K562 (cell line): ENCODE measurements at regions not wholly inside any gene's neighbourhood (a gene's known extent, or its start where the extent isn't known, plus 50 kb on each side); places are given as distances from the start of the nearest gene placed in this dataset.

ENCODE experiments used
- ATAC-seq: fragments of 200-7000 bp; cut with Tn5 transposase; 3 replicates; pipeline ENCODE4 v1.9.1; 2020; ENCODE audit warnings: moderate library complexity
- BruUV-seq: library from RNA; stranded (reverse); fragments of 400-500 nt; replicated peaks from 2 replicates; lab custom pipeline; 2021; lab: Mats Ljungman, UMichigan
- CTCF ChIA-PET: fragments of 300-600 bp; formaldehyde crosslinking; extraction: SDS; loops from one replicate; lab custom pipeline; 2021; ENCODE audit warnings: low intra/inter-chr PET ratio; lab: Yijun Ruan, JAX
- POLR2A ChIA-PET: fragments of 300-600, 350-650 bp; sonication (Branson Sonifier 250); formaldehyde crosslinking; extraction: SDS; loops from one replicate; lab custom pipeline; 2021; ENCODE audit warnings: antibody characterized with exemption, inconsistent platforms; lab: Yijun Ruan, JAX
- DNase-seq, 4 experiments: peaks; one replicate each; pipeline versions ENCODE4 v3.0.0 to v3.0.0-alpha.2; 2011 to 2018; ENCODE audit warnings: low spot score in 3 of 4, mixed read lengths in 3 of 4; ENCODE audit errors: extremely low read depth in 1 of 4
- FAIRE-seq: peaks from 2 replicates; lab custom pipeline; 2011; peaks lifted over from hg19 to GRCh38; lab: Jason Lieb, UNC
- H2AFZ ChIP-seq: 2 replicates; pipeline ENCODE4 v1.6.0; 2011; ENCODE audit warnings: low read depth, low read length, control low read depth, inconsistent platforms
- H3K27ac ChIP-seq: fragments of 200-600 bp; 3 replicates; pipeline ENCODE4 v1.8.0; 2011; ENCODE audit warnings: low read depth, mild to moderate bottlenecking, control low read depth, inconsistent platforms, low read length, moderate library complexity, mixed read lengths; ENCODE audit errors: extremely low read depth
- H3K27me3 ChIP-seq, 2 experiments: fragments of 300-600 bp in 1 of 2; 2 replicates in 1 of 2; 3 replicates in 1 of 2; pipeline versions ENCODE4 v1.6.0 to v1.8.0; 2011; ENCODE audit warnings: inconsistent platforms in 2 of 2, low read length in 2 of 2, mild to moderate bottlenecking in 1 of 2, mixed read lengths in 1 of 2, moderate library complexity in 1 of 2; ENCODE audit not compliant: control insufficient read depth in 2 of 2, insufficient read depth in 2 of 2
- H3K36me3 ChIP-seq: fragments of 300-600 bp; 3 replicates; pipeline ENCODE4 v1.8.0; 2011; ENCODE audit warnings: mild to moderate bottlenecking, low read length, inconsistent platforms; ENCODE audit not compliant: control insufficient read depth, insufficient read depth
- H3K4me1 ChIP-seq, 2 experiments: fragments of 200-600 bp in 1 of 2; replicated peaks in 1 of 2; 2 replicates in 1 of 2; 3 replicates in 1 of 2; pipeline versions ENCODE4 v1.5.1 to v1.8.0; 2011; ENCODE audit warnings: inconsistent platforms in 2 of 2, low read length in 2 of 2, mild to moderate bottlenecking in 1 of 2, mixed read lengths in 1 of 2, moderate library complexity in 1 of 2; ENCODE audit not compliant: control insufficient read depth in 2 of 2, insufficient read depth in 2 of 2
- H3K4me2 ChIP-seq: 2 replicates; pipeline ENCODE4 v1.6.1; 2011; ENCODE audit warnings: low read length, control low read depth, inconsistent platforms, mixed read lengths; ENCODE audit not compliant: insufficient read depth
- H3K4me3 ChIP-seq: fragments of 200-600 bp; sonication (generic), shearing (Covaris generic); 2 replicates; pipeline ENCODE4 v1.5.1; 2016; ENCODE audit warnings: control low read depth, inconsistent platforms
- H3K79me2 ChIP-seq: fragments of 200-600 bp; 3 replicates; pipeline ENCODE4 v1.8.0; 2011; ENCODE audit warnings: low read length, inconsistent platforms; ENCODE audit not compliant: control insufficient read depth, insufficient read depth
- H3K9ac ChIP-seq, 2 experiments: 2 replicates each; pipeline versions ENCODE4 v1.6.0 to v1.6.1; 2011; ENCODE audit warnings: low read depth in 2 of 2, low read length in 2 of 2, control low read depth in 1 of 2, inconsistent platforms in 1 of 2, mild to moderate bottlenecking in 1 of 2, mixed read lengths in 1 of 2; ENCODE audit not compliant: insufficient read depth in 1 of 2
- H3K9me1 ChIP-seq: one replicate; pipeline ENCODE4 v1.6.0; 2011; ENCODE audit warnings: inconsistent platforms, mild to moderate bottlenecking, low read length, moderate library complexity; ENCODE audit not compliant: control insufficient read depth, insufficient read depth
- H3K9me3 ChIP-seq: replicated peaks from 2 replicates; pipeline ENCODE4 v1.5.1; 2011; ENCODE audit warnings: low read depth, low read length, inconsistent platforms; ENCODE audit not compliant: control insufficient read depth, insufficient read depth
- H4K20me1 ChIP-seq: replicated peaks from 2 replicates; pipeline ENCODE4 v1.6.1; 2011; ENCODE audit warnings: low read length, inconsistent platforms, mixed read lengths; ENCODE audit not compliant: control insufficient read depth, insufficient read depth
- CBFA2T3 ChIP-seq: fragments of 450-650 bp; IDR thresholded peaks from 2 replicates; pipeline ENCODE4 v1.6.1; 2017
- ETS1 ChIP-seq: conservative IDR thresholded peaks from 2 replicates; pipeline ENCODE4 v1.6.1; 2011; ENCODE audit warnings: low read depth, mild to moderate bottlenecking, low read length; ENCODE audit not compliant: control insufficient read depth
- FOSL1 ChIP-seq: fragments of 200-800 bp; sonication (Bioruptor generic); conservative IDR thresholded peaks from 2 replicates; pipeline ENCODE4 v1.6.1; 2016; ENCODE audit warnings: missing genetic modification characterization, missing compliant biosample characterization
- STAT6 ChIP-seq: sonication (generic); formaldehyde crosslinking; IDR thresholded peaks from 2 replicates; pipeline ENCODE4 v1.8.1; 2023; ENCODE audit warnings: mild to moderate bottlenecking, missing genetic modification reagents
- TRIM25 ChIP-seq: fragments of 450-650 bp; IDR thresholded peaks from 2 replicates; pipeline ENCODE4 v1.7.0; 2016; ENCODE audit warnings: borderline replicate concordance
- TRIM28 ChIP-seq: fragments of 450-650 bp; IDR thresholded peaks from 2 replicates; pipeline ENCODE4 v1.6.1; 2017
- XRCC5 ChIP-seq: fragments of 200-400 bp; formaldehyde crosslinking; IDR thresholded peaks from 2 replicates; pipeline ENCODE4 v1.6.1; 2017; ENCODE audit warnings: low read depth, mild to moderate bottlenecking, low read length
- ZNF165 ChIP-seq: fragments of 250-450 bp; sonication (Bioruptor Pico); IDR thresholded peaks from 2 replicates; pipeline ENCODE4 v1.4.0; 2020; ENCODE audit warnings: borderline replicate concordance
- ZNF184 ChIP-seq: sonication (generic); formaldehyde crosslinking; IDR thresholded peaks from 2 replicates; pipeline ENCODE4 v1.5.0; 2020; ENCODE audit warnings: missing genetic modification reagents
- ZNF699 ChIP-seq: fragments of 250-450 bp; sonication (Bioruptor Pico); IDR thresholded peaks from 2 replicates; pipeline ENCODE4 v1.8.0; 2021; ENCODE audit warnings: mild to moderate bottlenecking, moderate library complexity; ENCODE audit not compliant: insufficient replicate concordance
- ZNF764 ChIP-seq: fragments of 250-450 bp; sonication (Bioruptor Pico); IDR thresholded peaks from 2 replicates; pipeline ENCODE4 v1.4.0; 2020; ENCODE audit warnings: low read depth, mild to moderate bottlenecking, moderate library complexity
- WGBS: fragments of 100-300 bp; shearing (Covaris generic); methylation state at CpG from one replicate; pipeline ENCODE4 v1.1.6; 2016; ENCODE audit warnings: low coverage, mixed read lengths; ENCODE audit not compliant: insufficient coverage; ENCODE audit errors: missing lambda C conversion rate; 5-methylcytosine and 5-hydroxymethylcytosine counted together
- in situ Hi-C: fragments of 300-500 bp; cut with MboI; formaldehyde crosslinking; loops from 4 replicates; pipeline ENCODE4 v1.15.0; 2018; ENCODE audit warnings: inconsistent platforms, mixed read lengths
- intact Hi-C: fragments of 100-400 bp; cut with micrococcal nuclease; formaldehyde crosslinking; loops from 2 replicates; pipeline ENCODE4 v1.14.2; 2022
- TF ChIP-seq, protein P1 (sequence below): sonication (generic); formaldehyde crosslinking; IDR thresholded peaks from 2 replicates; pipeline ENCODE4 v1.5.0; 2020; ENCODE audit warnings: missing genetic modification reagents
- TF ChIP-seq, protein P2 (sequence below): fragments of 250-450 bp; sonication (Bioruptor Pico); IDR thresholded peaks from 2 replicates; pipeline ENCODE4 v1.9.0; 2021; ENCODE audit warnings: mild to moderate bottlenecking
- TF ChIP-seq, protein P3 (sequence below): sonication (generic); formaldehyde crosslinking; IDR thresholded peaks from 2 replicates; pipeline ENCODE4 v1.8.1; 2023; ENCODE audit warnings: mild to moderate bottlenecking, missing genetic modification reagents, moderate library complexity

DNA sequence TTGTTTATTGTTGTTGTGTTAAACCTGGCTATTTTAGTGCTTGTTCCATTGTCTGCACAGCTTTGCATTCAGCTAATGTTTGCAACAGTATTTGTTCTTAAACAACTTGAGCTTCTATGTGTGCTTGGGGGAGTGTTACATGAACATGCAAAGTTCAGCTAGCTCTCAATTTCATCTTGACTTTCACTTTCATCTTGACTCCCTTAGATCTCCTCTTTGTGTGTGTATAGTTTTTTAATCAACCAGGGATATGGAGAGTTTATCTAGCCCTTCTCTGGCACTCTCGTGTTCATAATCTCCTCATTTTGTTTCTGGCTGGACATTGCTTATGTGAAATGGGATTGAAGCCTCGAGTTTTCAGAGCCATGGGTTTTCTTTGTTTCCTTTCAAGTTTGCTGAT is 212.4 kb upstream of the ZBTB20 start (continued):
- TF ChIP-seq, protein P1, sequence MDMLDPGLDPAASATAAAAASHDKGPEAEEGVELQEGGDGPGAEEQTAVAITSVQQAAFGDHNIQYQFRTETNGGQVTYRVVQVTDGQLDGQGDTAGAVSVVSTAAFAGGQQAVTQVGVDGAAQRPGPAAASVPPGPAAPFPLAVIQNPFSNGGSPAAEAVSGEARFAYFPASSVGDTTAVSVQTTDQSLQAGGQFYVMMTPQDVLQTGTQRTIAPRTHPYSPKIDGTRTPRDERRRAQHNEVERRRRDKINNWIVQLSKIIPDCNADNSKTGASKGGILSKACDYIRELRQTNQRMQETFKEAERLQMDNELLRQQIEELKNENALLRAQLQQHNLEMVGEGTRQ (CRISPR knock-in tag), result no peak
- no peak for TF ChIP-seq ZNF184 (CRISPR knock-in tag)
- TF ChIP-seq, protein P2, sequence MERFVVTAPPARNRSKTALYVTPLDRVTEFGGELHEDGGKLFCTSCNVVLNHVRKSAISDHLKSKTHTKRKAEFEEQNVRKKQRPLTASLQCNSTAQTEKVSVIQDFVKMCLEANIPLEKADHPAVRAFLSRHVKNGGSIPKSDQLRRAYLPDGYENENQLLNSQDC, result no peak

- H2AFZ ChIP-seq, result no peak overlapping the region
- no peaks in the 10 kb centered on the region for H4K20me1 ChIP-seq
- H3K9me1 ChIP-seq, result no peaks in the 10 kb centered on the region
- 0% methylated on average over 1 of the region's 1 CpG for WGBS
- no peak overlapping the region for H3K4me3 ChIP-seq
- ChIA-PET POLR2A (no interaction called here), CTCF (no interaction called here)
- no peaks in the 10 kb centered on the region for H3K9me3 ChIP-seq
- no peak for TF ChIP-seq ZNF699 (CRISPR knock-in tag)
- TF ChIP-seq TRIM28, result no peak
- no peak for TF ChIP-seq ZNF764 (CRISPR knock-in tag)
- TF ChIP-seq ETS1, result no peak
- no peak for TF ChIP-seq ZNF165 (CRISPR knock-in tag)
- TF ChIP-seq STAT6 (CRISPR knock-in tag), result no peak
- no peak for TF ChIP-seq FOSL1 (tag)
- no peak for TF ChIP-seq XRCC5
- TF ChIP-seq, protein P3, sequence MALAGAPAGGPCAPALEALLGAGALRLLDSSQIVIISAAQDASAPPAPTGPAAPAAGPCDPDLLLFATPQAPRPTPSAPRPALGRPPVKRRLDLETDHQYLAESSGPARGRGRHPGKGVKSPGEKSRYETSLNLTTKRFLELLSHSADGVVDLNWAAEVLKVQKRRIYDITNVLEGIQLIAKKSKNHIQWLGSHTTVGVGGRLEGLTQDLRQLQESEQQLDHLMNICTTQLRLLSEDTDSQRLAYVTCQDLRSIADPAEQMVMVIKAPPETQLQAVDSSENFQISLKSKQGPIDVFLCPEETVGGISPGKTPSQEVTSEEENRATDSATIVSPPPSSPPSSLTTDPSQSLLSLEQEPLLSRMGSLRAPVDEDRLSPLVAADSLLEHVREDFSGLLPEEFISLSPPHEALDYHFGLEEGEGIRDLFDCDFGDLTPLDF (CRISPR knock-in tag), result no peak
- no peak for TF ChIP-seq TRIM25
- no peak for TF ChIP-seq CBFA2T3
- intact Hi-C loops (no loop called here), in situ Hi-C loops (no loop called here)
- H3K9ac ChIP-seq, result no peak overlapping the region
- FAIRE-seq (no peak), DNase-seq (no peak), ATAC-seq (no peak)
- BruUV-seq, result no TSS peak
- no peak overlapping the region for H3K4me2 ChIP-seq
- H3K27ac ChIP-seq, result no peak overlapping the region
- H3K4me1 ChIP-seq, result no peaks in the 10 kb centered on the region
- no peaks in the 10 kb centered on the region for H3K79me2 ChIP-seq
- no peaks in the 10 kb centered on the region for H3K27me3 ChIP-seq
- no peaks in the 10 kb centered on the region for H3K36me3 ChIP-seq
Observed at GRCh38 chr3:115361806-115362205, 214.7 kb upstream of the ZBTB20 start.
